HG03139 (cell line): ENCODE measurements at regions not wholly inside any gene's neighbourhood (a gene's known extent, or its start where the extent isn't known, plus 50 kb on each side); places are given as distances from the start of the nearest gene placed in this dataset.

Experiments
- ATAC-seq: cut with Tn5 transposase; IDR thresholded peaks from one replicate; pipeline ENCODE4 v1.9.1; 2021; ENCODE audit not compliant: unreplicated experiment

- no peak for ATAC-seq
Measured at GRCh38 chr4:108301545-108302251, 133.0 kb upstream of the LEF1 start.

- ATAC-seq = no peak
Measured at GRCh38 chr4:108297605-108298004, 128.9 kb upstream of the LEF1 start.

- ATAC-seq = no peak
Measured at GRCh38 chr4:108292229-108292628, 123.5 kb upstream of the LEF1 start.

- no peak for ATAC-seq
Measured at GRCh38 chr4:108291137-108291536, 122.4 kb upstream of the LEF1 start.

GRCh38 chr4:108287834-108288413 is 119.2 kb upstream of the LEF1 start:
- ATAC-seq = no peak

- no peak for ATAC-seq
Measured at GRCh38 chr4:108280072-108280471, 111.3 kb upstream of the LEF1 start.

GRCh38 chr4:108276690-108277089 is 108.0 kb upstream of the LEF1 start:
- no peak for ATAC-seq

- no peak for ATAC-seq
Measured at GRCh38 chr4:108272986-108273385, 104.3 kb upstream of the LEF1 start.

- ATAC-seq = no peak
Measured at GRCh38 chr4:108272561-108272960, 103.8 kb upstream of the LEF1 start.

- ATAC-seq = no peak
Measured at GRCh38 chr4:108272046-108272445, 103.3 kb upstream of the LEF1 start.

- no peak for ATAC-seq
Measured at GRCh38 chr4:108270466-108271450, 102.0 kb upstream of the LEF1 start.

GRCh38 chr4:108264693-108265092 is 96.0 kb upstream of the LEF1 start:
- ATAC-seq = no peak

GRCh38 chr4:108263057-108263456 is 94.3 kb upstream of the LEF1 start:
- ATAC-seq = no peak

- no peak for ATAC-seq
Measured at GRCh38 chr4:108261026-108261425, 92.3 kb upstream of the LEF1 start.

GRCh38 chr4:108256538-108256937 is 87.8 kb upstream of the LEF1 start:
- no peak for ATAC-seq

- ATAC-seq = no peak
Measured at GRCh38 chr4:108255203-108255747, 86.5 kb upstream of the LEF1 start.

- no peak for ATAC-seq
Measured at GRCh38 chr4:108249397-108249796, 80.7 kb upstream of the LEF1 start.

GRCh38 chr4:108247387-108248049 is 78.8 kb upstream of the LEF1 start:
- ATAC-seq = no peak

- ATAC-seq = no peak
Measured at GRCh38 chr4:108244606-108245005, 75.9 kb upstream of the LEF1 start.

- ATAC-seq = no peak
Measured at GRCh38 chr4:108240366-108240765, 71.6 kb upstream of the LEF1 start.

GRCh38 chr4:108237693-108238092 is 69.0 kb upstream of the LEF1 start:
- ATAC-seq = no peak
